ENCODE measurements at regions not wholly inside any gene's neighbourhood (a gene's known extent, or its start where the extent isn't known, plus 50 kb on each side); places are given as distances from the start of the nearest gene placed in this dataset.
A peak's percentile ranks its signal among the peaks of the same experiment; 100 is the strongest.

DNA sequence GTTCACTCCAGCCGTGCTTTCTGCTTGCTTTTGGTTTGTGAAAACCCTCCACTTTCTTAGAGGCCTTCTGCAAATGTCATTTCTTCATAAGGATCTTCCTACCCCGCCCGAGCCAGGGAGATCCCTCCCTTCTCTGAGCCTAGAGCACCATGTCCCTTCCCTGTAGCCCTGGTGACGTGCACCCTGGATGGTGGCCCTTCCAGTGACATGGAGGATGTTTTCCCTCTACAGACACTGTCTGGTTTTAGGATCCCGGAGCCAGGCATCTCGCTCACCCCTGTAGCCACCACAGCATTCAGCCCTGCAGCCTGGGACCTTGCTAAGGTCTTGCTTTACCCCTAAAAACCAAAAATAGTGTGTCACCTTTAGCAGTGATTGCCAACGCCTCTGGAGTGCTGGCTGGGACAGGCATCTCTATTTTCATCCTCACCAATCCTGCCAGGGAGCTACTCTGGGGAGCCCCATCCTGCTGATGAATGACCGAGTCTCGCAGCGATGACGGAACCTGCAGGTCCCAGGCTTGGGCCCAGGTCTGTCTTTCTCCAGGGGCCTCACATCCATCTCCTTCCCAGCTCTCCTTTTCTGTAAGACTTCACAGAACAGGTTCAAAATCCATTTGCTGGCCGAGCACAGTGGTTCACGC, 394.1 kb upstream of the TNRC6C start:
- no peak for DNase-seq (ENCODE audit: low spot score)

DNA sequence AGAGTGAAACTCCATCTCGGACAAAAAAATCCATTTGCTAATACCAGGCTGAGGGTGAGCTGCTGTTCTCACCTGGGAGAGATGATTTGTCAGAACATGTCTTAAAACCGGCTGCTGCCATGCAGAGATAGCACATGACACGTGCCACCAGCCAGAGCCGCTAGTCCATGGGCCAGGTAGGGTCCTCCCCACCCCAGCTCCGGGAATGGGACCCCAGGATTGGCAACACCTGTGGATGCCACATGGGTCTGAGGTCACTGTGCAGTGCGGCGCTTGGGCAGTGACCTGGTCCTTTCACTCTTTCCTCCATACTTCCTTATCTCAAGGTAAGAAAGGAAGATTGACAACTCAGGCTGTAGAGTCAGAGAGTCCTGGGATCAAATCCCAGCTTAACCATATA, 393.3 kb upstream of the TNRC6C start:
- DNase-seq (ENCODE audit: low spot score), result no peak

DNA sequence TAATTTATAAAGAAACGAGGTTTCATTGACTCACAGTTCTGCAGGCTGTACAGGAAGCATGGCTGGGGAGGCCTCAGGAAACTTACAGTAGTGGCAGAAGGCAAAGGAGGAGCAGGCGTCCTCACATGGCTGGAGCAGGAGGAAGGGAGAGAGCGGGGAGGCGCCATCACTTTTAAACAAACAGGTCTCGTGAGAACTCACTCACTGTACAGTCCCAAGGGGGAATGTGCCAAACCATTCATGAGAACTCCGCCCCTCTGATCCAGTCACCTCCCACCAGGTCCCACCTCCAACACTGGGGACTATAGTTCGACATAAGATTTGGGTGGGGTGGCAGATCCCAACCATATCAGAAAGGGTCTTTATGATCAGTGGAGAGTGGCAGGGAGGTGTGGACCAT, 392.4 kb upstream of the TNRC6C start:
- DNase-seq (ENCODE audit: low spot score), result no peak

DNA sequence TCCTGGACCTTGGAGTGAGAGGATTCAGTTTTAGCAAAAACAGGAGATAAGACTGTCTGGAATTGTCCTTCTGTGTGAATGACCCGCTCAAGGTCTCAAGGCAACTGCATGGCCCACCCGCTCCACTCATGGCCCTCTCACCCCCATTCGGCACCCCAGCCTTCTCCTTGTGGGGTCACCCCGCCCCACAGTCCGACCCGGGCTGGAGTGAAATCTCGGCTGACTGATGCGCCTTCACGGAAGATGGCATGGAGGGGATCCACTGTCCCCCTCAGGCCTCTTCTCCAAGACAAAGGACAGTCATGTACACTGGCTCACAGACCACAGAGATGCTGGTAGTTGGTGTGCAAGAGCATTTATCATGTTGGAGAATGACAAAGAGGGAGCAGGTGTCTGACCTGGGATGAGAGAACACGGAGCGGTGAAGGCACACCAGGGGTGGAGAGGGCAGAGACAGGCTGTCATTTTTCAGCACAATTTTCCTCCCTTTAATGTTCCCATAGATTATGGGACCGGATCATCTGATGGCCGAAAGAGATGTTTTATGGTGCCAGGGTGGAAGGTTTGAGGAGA, 391.9 kb upstream of the TNRC6C start:
- no peak for DNase-seq (ENCODE audit: low spot score)

DNA sequence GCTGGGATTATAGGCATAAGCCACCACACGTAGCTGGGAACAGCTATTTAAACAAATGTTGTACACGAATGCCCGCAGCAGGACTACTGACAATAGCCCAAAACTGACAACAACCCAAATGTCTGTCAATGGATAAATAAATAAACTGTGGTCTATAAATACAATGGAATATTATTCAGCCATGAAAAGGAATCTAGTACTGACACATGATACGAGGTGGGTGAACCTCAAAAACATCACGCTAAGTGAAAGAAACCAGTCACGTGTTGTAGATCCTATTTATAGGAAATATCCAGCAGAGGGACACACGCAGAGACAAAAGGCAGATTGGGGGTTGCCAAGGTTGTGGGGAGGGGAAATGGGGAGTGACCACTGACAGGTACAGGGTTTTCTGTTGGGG, 390.0 kb upstream of the TNRC6C start:
- DNase-seq (ENCODE audit: low spot score), result no peak

DNA sequence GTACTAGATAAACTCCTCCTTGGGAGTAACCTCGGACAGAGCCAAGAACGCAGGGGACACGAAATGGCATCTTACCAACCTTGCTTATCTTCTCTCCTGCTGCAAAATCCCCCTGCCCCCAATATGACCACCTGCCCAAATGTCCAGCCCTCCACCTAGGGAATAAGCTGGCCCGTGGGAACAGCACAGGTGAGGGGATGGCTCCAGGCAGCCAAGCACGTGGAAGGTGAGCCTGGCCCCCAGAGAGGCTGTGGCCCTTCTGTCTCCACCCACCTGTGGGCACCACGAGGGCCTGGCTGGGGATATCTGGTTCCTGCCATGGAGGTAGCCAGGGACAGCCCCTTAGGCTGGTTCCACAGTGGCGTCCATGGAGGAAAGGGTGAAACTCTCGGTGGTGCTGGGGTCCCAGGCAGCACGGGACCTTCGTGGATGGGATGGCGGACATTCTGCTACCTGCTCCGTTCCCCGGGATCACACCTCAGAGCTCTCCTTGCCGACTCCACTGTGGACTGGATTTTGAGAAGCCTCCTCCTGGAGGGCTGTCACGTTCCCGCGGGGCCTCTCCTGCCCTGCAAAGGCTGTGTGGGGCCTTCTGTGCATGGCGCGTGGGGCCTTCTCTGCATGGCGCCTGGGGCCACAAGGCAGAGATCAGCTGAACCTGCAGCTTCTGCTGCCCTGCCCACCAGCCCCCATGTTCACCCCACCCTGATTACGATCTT, 388.5 kb upstream of the TNRC6C start:
- DNase-seq (ENCODE audit: low spot score), result no peak

DNA sequence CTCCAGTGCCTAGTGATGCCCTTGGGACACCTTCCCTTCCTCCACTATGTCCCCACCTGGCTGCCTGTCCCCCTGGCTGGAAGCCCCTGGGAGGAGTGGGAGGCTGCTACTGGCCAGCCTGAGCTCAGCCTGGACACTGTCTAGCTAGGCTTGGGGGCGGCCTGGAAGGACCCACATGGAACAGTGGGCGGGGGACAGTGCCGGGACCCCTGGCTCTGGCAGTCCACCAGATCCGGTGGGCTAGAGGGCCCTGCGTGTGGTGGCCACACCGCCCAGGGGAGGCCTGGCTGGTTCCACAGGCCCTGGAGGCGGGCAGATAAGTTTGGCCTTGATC, 388.0 kb upstream of the TNRC6C start:
- no peak for DNase-seq (ENCODE audit: low spot score)

DNA sequence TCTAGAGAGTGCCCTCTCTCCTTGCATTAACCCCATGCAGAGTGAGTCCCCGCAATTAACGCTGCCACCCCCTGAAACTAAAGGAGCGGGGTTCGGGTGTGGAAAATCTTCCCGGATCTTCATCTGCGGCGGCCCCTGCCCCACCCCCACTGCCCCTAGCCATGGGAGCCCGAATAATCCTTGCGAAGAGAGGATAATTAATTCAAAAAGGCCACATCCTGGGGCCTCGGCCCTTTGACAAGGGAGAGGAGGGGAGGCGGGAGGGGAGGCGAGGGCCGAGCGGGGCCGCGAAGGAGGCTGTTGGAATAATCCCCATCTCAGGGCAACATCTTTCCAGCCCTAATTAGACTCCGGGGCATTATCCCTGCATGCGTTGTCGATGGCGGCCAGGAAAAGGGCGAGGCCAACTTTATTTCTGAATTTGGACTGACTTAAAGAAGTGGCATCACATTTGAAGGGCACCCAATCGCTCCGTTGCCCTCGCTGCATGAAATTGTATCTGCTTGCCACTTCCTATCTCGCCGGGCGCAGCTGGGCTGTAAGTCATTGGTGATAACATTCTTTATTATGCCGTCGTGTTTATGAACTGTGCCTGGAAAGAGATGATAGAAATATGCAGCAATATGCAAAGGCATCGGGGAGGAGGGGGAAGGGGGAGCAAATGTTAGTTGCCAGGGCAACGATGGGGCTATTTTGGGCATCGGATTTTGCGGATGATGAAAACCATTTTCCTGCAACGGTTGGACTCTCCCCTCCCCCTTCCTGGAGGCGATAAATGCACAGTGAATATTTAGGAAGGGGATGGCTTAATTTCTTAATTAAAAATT, 387.1 kb upstream of the TNRC6C start:
- no peak for DNase-seq (ENCODE audit: low spot score)

DNA sequence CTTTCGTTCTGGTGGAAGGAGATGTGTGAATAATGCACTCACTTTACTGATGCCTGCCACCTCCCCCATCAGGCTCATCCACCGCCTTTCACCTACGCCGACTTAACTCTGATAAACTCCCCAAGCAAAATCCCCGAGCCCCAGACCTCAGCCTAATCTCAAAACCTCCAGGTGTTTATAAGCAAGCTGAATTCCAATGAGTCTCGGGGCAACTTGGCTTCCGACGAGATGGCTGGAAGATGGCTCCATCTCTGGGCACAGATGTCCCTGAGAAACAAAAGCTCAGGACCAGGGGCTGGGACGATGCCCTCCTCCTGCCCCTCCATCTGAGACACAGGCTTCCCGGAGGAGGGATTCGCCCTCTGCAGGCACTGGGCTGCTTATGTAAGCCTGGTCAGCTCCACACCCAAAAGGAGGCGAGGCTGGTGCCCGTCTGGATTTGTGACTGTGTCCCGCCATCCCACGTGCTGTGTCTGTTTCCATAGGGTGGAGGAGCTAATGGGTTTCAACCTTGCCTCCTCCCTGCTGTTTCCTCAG, 386.4 kb upstream of the TNRC6C start:
- DNase-seq (ENCODE audit: low spot score), result no peak

DNA sequence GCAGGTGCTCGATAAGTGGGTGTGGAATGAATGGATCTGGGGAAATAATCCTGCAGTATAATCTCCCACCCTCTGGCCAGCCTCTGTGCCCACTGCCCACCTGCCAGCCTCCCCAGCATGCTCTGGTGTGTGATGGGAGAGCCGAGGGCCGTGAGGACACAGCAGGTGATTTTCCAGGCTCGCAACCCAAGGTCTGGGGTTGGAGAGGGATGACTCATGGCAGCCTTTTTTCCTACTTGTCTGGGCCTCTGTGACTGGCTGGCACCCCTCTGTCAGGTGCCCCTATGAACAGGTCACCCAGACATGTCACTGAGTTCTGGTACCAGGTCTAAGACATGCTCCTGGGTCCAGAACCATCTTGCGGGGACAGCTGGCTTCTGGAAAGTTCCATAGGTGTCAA, 385.7 kb upstream of the TNRC6C start:
- DNase-seq (ENCODE audit: low spot score), result no peak

DNA sequence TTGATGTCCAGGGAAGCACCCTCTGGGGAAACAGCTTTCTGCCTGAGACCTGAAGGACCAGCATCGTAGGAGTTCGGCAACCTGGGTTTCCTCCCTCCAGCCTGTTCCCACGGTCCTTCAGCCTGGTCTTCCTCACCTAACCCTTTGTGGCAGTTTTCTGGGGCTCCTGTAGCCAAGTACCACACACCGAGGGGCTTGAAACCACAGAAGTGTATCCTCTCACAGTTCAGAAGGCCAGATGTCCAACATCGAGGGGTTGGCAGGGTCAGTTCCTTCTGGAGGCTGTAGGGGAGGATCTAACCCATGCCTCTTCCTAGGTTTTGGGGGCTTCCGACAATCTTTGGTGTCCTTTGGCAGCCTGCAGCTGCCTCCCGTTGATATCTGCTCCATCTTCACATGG, 381.0 kb upstream of the TNRC6C start:
- no peak for DNase-seq (ENCODE audit: low spot score)

DNA sequence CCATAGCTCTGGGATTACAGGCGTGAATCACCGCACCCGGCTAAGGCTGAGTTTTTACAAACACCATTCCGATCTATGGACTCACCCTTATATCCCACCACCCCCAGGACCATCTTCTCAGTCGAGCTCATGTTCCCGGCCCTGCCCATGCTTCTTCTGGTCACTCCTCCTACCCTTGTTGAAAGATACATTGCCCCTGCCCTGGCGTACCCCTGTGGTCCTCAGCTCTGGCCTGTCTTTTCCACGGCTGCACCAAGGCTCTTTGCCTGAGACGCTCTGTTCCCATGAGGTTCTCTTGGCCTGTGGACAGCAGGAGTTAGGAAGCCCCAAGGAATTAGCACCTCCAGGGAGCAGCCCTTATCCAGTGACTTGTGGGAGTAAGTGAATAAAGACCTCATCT, 379.4 kb upstream of the TNRC6C start:
- no peak for DNase-seq (ENCODE audit: low spot score)

DNA sequence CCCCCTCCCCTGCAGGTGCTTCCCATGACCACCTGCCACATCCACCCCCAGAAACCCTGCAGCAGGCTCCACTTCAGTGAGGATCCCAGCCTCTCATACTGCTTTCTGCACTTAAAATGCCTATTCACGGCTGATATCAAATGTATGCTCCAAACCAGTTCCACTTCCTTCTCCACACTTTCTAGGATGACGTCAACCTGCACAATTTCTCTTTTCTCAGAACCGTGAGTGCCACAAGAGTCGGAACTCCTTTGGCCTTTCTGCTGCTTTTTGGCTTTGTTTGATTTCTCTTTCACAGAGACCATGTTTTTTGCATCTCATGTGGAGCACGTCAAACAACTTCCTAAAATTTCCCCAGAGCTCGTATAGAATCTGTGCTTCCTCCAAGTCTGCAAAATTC, 378.8 kb upstream of the TNRC6C start:
- no peak for DNase-seq (ENCODE audit: low spot score)

DNA sequence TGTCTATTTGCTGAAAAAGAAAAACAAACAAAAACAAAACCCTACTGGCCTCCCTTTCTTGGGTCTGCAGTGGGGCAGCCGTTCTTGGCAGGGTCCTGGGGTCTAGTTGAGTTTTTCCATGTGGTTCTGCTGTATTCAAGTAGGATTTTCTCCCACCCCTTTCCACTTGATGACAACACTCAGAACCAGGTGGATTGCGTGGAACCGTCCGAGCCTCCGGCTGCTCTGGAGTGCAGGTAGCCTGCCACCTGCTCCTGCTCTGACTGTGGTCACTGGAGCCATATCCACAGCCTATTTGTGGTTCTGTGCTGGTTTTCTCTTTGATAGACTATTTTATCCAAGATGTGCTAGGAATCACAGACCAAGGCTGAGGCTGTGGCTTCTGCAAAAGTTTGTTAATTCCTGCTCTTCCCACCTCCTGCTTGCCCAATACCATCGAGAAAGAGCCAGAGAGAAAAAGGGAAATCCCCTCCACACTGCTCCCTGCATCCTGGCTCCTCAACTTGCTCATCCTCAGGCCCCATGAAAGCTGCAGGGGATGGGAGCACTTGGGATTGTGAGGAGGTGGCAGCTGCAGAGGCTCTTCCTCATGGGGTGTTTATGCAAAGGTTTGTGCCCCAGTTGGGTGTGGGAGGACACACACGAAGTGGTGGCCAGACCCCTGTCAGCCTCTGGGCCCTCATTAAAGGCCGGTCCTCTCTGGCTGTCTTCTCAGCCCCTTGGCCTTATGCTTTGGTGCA, 377.8 kb upstream of the TNRC6C start:
- DNase-seq (ENCODE audit: low spot score), result no peak

DNA sequence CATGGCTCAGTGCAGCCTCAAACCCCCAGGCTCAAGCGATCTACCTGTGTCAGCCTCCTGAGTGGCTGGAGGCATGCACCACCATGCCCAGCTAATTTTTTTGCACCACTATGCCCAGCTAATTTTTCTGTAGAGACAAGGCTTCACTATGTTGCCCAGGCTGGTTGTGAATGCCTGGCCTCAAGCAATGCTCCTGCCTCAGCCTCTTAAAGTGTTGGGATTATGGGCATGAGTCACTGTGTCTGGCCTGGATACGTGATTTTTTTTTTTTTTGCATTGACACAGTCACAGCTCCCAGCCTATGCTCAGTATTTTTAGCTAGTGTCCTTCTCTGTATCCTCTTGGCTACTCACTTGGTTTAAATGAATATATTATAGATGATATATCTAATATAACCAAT, 377.0 kb upstream of the TNRC6C start:
- no peak for DNase-seq (ENCODE audit: low spot score)

DNA sequence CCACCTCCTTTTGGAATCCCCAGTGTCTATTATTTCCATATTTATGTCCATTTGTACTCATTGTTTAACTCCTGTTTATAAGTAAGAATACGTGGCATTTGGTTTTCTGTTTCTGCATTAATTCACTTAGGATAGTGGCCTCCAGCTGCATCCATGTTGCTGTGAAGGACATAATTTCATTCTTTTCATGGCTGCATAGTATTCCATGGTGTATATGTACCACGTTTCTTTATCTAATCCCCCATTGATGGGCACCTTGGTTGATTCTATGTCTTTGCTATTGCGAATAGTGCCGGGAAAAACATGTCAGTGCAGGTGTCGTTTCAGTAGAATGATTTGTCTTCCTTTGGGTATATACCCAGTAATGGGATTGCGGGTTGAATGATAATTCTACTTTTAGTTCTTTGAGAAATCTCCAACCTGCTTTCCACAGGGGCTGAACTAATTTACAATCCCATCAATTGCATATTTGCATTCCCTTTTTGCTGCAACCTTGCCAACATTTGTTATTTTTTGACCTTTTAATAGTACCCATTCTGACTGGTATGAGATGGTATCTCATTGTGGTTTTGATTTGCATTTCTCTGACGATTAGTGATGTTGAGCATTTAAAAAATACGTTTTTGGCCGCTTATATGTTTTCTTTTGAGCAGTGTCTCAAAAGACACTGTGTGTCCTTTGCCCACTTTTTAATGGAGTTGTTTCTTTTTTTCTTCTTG, 373.2 kb upstream of the TNRC6C start:
- no peak for DNase-seq (ENCODE audit: low spot score)

DNA sequence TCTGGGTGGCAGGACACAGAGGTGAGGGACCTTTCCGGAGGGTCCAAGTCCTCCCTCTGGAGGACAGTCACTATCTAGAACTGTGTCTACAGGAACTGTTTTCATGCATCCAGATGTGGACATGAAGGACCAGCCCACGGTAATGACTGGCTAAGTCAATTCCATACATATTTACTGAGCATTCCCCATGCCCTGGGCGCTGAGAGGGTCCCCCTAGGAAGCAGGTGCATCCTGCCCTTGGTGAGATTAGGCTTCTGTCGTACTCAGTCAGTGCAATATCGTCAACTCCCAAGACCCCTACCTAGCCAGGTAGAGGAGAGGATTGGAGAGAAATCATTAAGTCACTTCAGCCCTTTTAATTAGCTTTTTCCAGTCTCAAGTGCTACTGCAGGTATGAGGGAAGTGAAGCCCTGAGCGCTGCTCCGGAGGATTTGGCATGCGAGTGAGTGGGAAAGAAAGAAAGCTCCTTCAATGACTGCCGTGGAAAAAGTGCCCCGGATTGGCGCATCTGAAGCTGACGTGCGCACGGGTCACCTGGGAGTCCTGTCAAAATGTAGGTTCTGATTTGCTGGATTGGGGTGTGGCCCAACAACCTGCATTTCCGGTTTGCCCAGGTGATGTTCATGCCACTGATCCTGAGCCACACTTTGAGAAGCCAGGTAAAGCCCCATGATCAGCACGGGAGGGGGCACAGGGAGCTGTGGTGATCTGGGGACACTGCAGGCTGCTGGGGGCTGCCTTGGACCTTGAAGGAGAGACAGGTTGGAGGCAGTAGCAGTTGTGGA, 367.4 kb upstream of the TNRC6C start:
- no peak for DNase-seq (ENCODE audit: low spot score)

DNA sequence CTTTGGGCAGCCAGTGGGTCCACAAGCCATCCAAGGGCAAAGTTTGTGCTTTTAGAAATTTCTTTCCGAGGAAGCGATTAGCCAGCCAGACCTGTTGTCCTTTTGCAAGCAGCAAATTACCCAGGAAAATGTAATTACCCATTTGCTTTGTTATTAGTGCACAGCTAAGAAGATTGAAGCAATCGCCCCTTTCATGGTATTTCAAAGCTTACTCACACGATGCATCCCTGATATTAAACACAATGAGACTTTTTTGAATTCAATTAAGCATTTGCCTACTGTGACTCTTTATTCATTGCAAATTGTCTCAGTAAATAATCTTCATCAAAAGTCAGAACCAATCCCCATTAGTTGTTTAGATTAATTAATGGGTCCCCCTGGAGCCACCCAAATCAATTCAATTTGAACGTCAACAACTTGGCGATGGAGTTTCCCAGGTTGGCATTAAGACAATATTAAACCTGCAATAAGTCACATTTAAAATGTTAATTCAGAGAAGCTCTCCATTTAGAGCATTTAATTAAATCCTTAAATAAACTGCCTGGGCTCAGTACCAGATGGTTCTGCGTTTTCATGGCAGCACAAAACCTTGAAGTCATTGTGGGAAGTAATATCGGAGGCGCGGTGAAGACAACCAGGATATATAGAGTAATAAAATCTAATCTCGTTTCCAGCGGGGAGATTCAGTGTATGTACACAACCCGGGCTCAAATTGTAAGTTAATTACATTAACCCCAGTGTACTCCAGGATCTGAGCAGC, 366.2 kb upstream of the TNRC6C start:
- DNase-seq (ENCODE audit: low spot score), result peak; percentile 71

DNA sequence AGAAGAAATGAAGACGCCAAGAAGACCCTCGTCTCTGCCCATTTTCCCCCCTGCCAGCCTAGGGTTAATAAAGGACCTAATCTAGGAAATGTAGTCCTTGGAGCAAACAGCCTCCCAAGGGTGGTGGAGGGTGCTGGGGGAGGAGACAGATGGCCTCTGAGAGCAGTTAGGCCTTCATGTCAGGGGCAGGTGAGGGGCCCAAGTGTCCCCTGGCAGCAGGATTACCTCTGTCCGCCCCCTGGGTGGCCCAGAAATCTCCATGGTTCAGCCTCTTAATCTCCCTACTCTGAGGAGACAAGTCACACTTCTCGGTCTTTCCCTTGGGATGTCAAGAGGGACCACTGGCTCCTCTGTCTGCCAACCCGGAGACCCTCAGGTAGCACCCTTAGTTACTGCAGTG, 365.4 kb upstream of the TNRC6C start:
- DNase-seq (ENCODE audit: low spot score), result no peak

Data from SK-N-DZ (cell line).